Muscle layer of duodenum (tissue), 2 donors: ENCODE measurements at regions not wholly inside any gene's neighbourhood (a gene's known extent, or its start where the extent isn't known, plus 50 kb on each side); places are given as distances from the start of the nearest gene placed in this dataset.

Source experiments
- H3K27ac ChIP-seq: one replicate; pipeline ENCODE4 v1.7.0; 2013; ENCODE audit warnings: mild to moderate bottlenecking, low read length
- H3K27me3 ChIP-seq: one replicate; pipeline ENCODE4 v1.7.0; 2013; ENCODE audit warnings: low read depth, mild to moderate bottlenecking, control low read depth, low read length
- H3K36me3 ChIP-seq, 2 donors: one replicate each; pipeline ENCODE4 v1.7.0; 2013; ENCODE audit warnings: low read length in 2 of 2, control low read depth in 1 of 2, mild to moderate bottlenecking in 1 of 2; ENCODE audit not compliant: insufficient read depth in 2 of 2, control insufficient read depth in 1 of 2
- H3K4me1 ChIP-seq, 2 donors: one replicate each; pipeline ENCODE4 v1.7.0; 2013; ENCODE audit warnings: low read length in 2 of 2, mild to moderate bottlenecking in 2 of 2, control low read depth in 1 of 2, moderate library complexity in 1 of 2; ENCODE audit not compliant: insufficient read depth in 2 of 2, control insufficient read depth in 1 of 2
- H3K4me3 ChIP-seq, 2 donors: one replicate each; pipeline ENCODE4 v1.7.0; 2013; ENCODE audit warnings: low read length in 2 of 2, low read depth in 1 of 2, mild to moderate bottlenecking in 1 of 2
- H3K9me3 ChIP-seq, 2 donors: one replicate each; pipeline ENCODE4 v1.7.0; 2013; ENCODE audit warnings: low read length in 2 of 2, control low read depth in 1 of 2, mild to moderate bottlenecking in 1 of 2; ENCODE audit not compliant: control insufficient read depth in 1 of 2
- donor health status: healthy.

DNA sequence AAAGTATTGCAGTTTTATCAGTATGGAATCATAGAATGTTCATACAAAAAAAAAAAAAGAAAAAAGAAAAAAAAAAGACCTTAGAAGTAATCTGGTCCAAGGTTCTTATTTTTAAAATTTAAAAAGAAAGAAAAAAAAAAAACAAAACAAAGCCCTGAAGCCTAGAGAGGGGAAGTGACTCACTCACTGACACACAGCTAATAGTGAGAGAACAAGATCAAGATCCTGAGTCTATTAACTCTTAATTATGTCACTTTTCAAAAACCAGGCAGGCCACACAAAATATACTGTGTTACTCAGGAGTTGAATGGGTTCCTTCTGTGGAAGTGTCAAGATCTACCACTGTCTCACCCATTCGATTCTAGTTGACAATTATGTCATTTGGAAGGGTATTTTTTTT lies 433.9 kb upstream of the DAB1 start:
- H3K36me3 ChIP-seq = no peaks in the 10 kb centered on the region
- no peaks in the 10 kb centered on the region for H3K9me3 ChIP-seq
- no peak overlapping the region for H3K4me3 ChIP-seq
- H3K27ac ChIP-seq = no peak overlapping the region
- H3K27me3 ChIP-seq = no peaks in the 10 kb centered on the region
- H3K4me1 ChIP-seq = no peaks in the 10 kb centered on the region

DNA sequence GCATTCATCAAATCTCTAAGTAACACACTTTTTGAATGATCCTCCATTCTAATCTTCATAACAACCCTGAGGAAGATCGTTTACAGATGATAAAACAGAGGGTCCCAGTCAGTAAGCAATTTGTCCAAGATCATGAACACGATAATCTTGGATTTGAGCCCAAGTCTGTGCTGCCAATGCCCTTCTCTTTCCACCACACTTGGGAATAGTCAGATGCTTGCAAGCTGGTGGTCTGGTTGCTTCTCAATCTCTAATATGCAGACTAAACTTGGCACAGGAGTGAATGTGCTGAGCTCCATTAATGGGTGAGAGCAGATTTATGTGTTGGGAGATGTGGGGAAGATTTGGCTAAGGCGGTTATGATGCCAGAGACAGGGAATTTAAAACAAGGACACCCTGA lies 430.6 kb upstream of the DAB1 start:
- Histone ChIP-seq H3K27me3 (no peaks in the 10 kb centered on the region), H3K4me3 (no peak overlapping the region), H3K4me1 (no peaks in the 10 kb centered on the region), H3K36me3 (no peaks in the 10 kb centered on the region), H3K27ac (no peak overlapping the region), H3K9me3 (no peaks in the 10 kb centered on the region)

DNA sequence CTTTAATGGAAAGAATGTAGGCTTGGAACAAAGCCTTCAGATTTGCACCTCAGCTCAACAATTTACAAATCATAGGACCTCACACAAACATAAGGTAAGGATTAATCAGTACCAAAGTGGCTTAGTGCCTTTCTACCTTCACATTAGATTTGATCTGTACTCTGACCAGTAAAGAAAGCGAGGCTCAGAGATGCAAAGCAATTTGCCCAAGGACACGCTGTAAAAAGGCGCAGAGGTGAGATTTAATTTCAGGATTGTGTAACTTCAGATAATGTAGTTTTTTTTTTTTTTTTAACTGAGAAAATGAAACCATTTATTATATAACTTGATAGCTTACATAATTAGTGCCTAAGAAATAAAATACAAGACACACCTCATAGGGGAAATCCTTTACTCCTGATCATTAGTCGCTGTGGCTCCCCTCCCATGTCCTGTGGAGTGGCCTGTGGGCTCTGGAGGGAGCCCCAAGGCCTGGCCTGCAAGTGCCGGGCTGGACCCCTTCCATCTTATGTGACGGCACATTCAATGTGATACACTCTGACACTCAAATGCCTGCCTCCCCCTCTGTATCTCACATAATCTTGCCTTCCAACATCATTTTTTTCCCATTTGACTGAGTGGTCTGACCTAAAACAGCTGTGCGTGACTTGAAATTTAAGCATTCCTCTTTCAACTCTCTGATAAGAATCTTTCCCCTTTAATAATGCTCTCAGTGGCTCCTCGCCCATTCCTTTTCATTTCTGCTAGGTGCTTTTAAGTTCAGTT lies 426.5 kb upstream of the DAB1 start:
- no peak overlapping the region for H3K27ac ChIP-seq

GRCh38 chr1:57848406-57848805 lies 424.5 kb upstream of the DAB1 start:
- Histone ChIP-seq H3K4me1 (no peaks in the 10 kb centered on the region), H3K27me3 (no peaks in the 10 kb centered on the region), H3K9me3 (no peaks in the 10 kb centered on the region), H3K4me3 (no peak overlapping the region), H3K36me3 (no peaks in the 10 kb centered on the region), H3K27ac (no peak overlapping the region)

More for the DNA sequence above, 426.5 kb upstream of the DAB1 start:
- H3K36me3 ChIP-seq = no peaks in the 10 kb centered on the region
- no peak overlapping the region for H3K4me3 ChIP-seq
- H3K4me1 ChIP-seq = no peaks in the 10 kb centered on the region
- H3K9me3 ChIP-seq = no peaks in the 10 kb centered on the region
- no peaks in the 10 kb centered on the region for H3K27me3 ChIP-seq

DNA sequence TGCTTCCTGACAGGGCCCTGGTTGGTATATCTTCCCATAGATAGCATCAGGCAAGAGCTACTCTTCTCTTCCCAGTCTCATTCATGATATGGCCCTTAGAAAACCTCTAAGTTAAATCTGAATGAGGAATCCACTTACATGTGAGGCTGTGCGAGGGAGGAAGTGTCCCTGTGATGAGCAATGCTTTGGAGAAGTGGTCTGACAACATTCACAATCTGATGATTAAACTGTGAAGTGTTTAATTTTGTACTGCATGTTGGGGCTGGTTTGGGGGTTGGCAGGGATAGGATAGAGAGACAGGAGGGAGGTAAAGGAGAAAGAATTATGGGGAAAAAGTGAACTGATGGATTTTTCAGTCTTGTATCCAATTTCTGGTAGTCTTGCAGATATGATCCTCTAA lies 421.2 kb upstream of the DAB1 start:
- Histone ChIP-seq H3K4me3 (no peak overlapping the region), H3K27ac (no peak overlapping the region), H3K4me1 (no peaks in the 10 kb centered on the region), H3K9me3 (peaks cover 0 to 7% of the 10 kb centered on the region in 2 donors), H3K36me3 (no peaks in the 10 kb centered on the region), H3K27me3 (no peaks in the 10 kb centered on the region)

DNA sequence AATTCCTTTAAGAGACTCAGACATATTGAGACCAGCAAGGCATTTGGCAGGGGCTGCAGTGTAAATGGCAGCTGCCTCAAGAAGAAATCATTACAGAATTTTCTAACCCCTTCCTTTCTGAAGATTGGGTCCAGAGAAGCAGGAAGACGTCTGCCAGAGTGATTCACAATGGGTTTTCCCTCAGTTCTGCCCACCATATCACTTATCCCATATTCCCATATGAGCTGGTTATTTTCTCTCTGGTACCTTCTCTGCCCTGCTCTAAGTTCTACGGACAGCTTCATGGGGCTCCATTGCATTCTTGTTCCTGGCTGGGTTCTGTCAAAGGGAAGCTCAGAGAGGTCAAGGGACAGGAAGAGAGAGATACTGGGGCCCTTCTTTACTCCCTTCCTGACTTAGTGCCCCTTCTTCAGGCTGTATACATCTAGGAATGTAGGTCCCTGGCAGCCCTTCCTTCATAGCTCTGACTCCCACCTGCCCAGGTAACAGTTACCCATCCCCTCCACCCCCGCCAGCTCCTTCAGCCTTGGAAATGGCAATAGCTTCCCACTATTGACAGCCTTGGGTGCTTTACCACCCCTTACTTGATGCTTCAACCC lies 420.6 kb upstream of the DAB1 start:
- Histone ChIP-seq H3K27me3 (no peaks in the 10 kb centered on the region), H3K27ac (no peak overlapping the region), H3K4me3 (no peak overlapping the region), H3K9me3 (peaks cover 0 to 7% of the 10 kb centered on the region in 2 donors), H3K36me3 (no peaks in the 10 kb centered on the region), H3K4me1 (no peaks in the 10 kb centered on the region)

- no peaks in the 10 kb centered on the region for H3K4me1 ChIP-seq
- no peak overlapping the region for H3K4me3 ChIP-seq
These were observed 419.9 kb upstream of the DAB1 start for GRCh38 chr1:57843760-57844159.

GRCh38 chr1:57839526-57839925 lies 415.7 kb upstream of the DAB1 start:
- no peak overlapping the region for H3K27ac ChIP-seq
- H3K4me3 ChIP-seq = no peak overlapping the region
- H3K27me3 ChIP-seq = no peaks in the 10 kb centered on the region
- no peaks in the 10 kb centered on the region for H3K36me3 ChIP-seq
- no peaks in the 10 kb centered on the region for H3K4me1 ChIP-seq
- H3K9me3 ChIP-seq = peaks cover 0 to 7% of the 10 kb centered on the region in 2 donors

More at GRCh38 chr1:57843760-57844159, 419.9 kb upstream of the DAB1 start:
- H3K9me3 ChIP-seq = peaks cover 0 to 7% of the 10 kb centered on the region in 2 donors
- H3K27ac ChIP-seq = no peak overlapping the region
- H3K27me3 ChIP-seq = no peaks in the 10 kb centered on the region
- H3K36me3 ChIP-seq = no peaks in the 10 kb centered on the region

DNA sequence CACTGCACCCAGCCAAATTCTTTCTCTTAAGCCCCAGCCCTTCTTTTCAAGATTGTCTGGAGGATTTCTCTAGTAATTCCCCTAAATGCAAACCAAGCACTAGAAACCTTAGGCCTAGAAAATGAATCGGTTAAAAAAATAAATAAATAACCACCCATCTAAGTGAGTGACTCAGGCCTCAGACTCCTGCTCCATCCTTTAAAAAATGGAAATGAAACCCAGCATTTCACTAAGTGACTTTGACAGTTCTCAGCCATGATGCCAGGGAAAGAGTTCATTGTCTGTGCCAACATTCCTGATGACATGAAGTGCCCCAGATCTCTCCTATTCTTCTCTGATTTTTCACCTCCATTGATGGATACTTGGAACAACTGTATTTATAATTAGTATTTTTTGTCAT lies 415.2 kb upstream of the DAB1 start:
- H3K9me3 ChIP-seq = peaks cover 0 to 7% of the 10 kb centered on the region in 2 donors
- no peak overlapping the region for H3K27ac ChIP-seq
- no peaks in the 10 kb centered on the region for H3K36me3 ChIP-seq

DNA sequence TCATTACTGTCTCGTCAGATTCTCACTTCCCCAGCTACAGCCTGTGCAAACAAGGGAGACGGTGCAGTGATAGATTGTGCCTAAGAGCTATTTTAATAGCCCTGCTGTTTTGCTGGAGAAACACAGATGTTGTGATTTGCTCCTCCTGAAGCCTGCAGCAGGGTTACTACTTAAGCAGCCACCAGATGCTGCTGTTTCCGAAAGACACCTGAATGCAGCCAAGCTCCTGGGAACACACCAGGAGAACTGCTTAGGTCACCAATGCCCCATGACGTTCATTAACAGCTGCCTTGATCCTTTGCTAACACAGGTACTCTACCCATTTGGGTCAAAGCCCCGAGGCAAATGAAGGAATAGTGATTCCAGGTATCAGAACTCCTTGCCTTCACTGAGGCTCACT lies 411.8 kb upstream of the DAB1 start:
- H3K36me3 ChIP-seq = no peaks in the 10 kb centered on the region
- H3K27ac ChIP-seq = no peak overlapping the region
- H3K4me3 ChIP-seq = no peak overlapping the region
- no peaks in the 10 kb centered on the region for H3K9me3 ChIP-seq
- no peaks in the 10 kb centered on the region for H3K4me1 ChIP-seq
- H3K27me3 ChIP-seq = no peaks in the 10 kb centered on the region

More for the DNA sequence above, 415.2 kb upstream of the DAB1 start:
- Histone ChIP-seq H3K4me1 (no peaks in the 10 kb centered on the region), H3K27me3 (no peaks in the 10 kb centered on the region), H3K4me3 (no peak overlapping the region)

DNA sequence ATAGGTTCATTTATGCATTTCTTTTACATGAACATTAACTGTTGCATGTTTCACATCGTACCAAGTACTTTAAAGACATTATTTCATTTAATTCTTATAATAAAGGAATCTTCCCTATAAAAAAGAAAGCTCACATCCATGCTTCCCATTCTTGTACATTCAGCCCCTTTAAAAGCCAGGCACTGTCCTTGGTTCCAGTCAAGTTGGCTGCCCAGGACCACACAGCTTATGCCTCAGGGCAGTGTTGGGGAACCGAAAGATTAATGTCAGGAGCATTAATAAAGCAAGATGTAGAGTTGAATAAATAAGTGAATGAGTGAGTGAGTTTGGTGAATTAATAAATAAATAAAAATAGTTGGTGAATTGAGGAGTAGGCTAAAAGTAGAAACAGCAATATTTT lies 409.4 kb upstream of the DAB1 start:
- no peaks in the 10 kb centered on the region for H3K4me1 ChIP-seq

DNA sequence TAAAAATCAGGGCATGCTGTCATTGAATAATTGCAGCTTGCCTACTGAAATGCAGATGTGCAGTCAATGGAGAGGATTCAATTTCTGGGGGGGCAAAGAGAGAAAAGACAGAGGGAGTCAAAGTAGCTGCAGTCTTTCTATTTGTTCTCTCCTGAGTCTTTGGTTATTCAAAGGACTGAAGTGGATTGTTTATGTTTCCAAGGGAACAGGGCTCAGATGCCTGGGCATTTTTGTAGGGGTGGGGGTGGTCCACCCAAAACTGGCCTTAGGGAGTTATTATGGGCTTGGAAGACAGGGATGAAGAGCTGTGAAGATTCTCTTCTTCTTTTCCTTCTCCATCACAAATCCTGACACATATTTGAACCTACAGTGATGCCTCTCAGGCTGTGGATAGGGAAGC lies 408.8 kb upstream of the DAB1 start:
- Histone ChIP-seq H3K27ac (no peak overlapping the region), H3K36me3 (no peaks in the 10 kb centered on the region), H3K4me3 (no peak overlapping the region), H3K27me3 (no peaks in the 10 kb centered on the region), H3K9me3 (no peaks in the 10 kb centered on the region), H3K4me1 (no peaks in the 10 kb centered on the region)

More for the DNA sequence above, 409.4 kb upstream of the DAB1 start:
- Histone ChIP-seq H3K36me3 (no peaks in the 10 kb centered on the region), H3K27ac (no peak overlapping the region), H3K27me3 (no peaks in the 10 kb centered on the region), H3K4me3 (no peak overlapping the region), H3K9me3 (no peaks in the 10 kb centered on the region)
